Left ventricle myocardium inferior (tissue), 1 donor: ENCODE measurements at regions not wholly inside any gene's neighbourhood (a gene's known extent, or its start where the extent isn't known, plus 50 kb on each side); places are given as distances from the start of the nearest gene placed in this dataset.
"Not testable (repeated sequence)": the region's sequence is repeated elsewhere in the genome, so short reads cannot be mapped to it uniquely, and the experiment has no call there.

ENCODE experiments used
- DNase-seq: peaks from one replicate; pipeline ENCODE4 v3.0.0-alpha.2; 2020
- H3K27ac ChIP-seq: fragments of 200-600 bp; replicated peaks from 2 replicates; pipeline ENCODE4 v1.8.0; 2021
- H3K27me3 ChIP-seq: fragments of 200-600 bp; 2 replicates; pipeline ENCODE4 v1.8.0; 2021; ENCODE audit warnings: low read depth
- H3K36me3 ChIP-seq: fragments of 200-600 bp; 2 replicates; pipeline ENCODE4 v1.8.0; 2021
- H3K4me1 ChIP-seq: fragments of 200-600 bp; 2 replicates; pipeline ENCODE4 v1.8.0; 2021
- H3K4me3 ChIP-seq: fragments of 200-600 bp; 2 replicates; pipeline ENCODE4 v1.8.0; 2021; ENCODE audit warnings: mild to moderate bottlenecking, moderate library complexity
- H3K9me3 ChIP-seq: fragments of 200-600 bp; replicated peaks from 2 replicates; pipeline ENCODE4 v1.8.0; 2021
- intact Hi-C: fragments of 100-400 bp; cut with micrococcal nuclease; formaldehyde crosslinking; loops from one replicate; pipeline ENCODE4 v1.11.0; 2022
- TF ChIP-seq, protein P1 (sequence below): fragments of 200-600 bp; IDR thresholded peaks from 2 replicates; pipeline ENCODE4 v1.8.0; 2021; ENCODE audit warnings: antibody characterized with exemption, mild to moderate bottlenecking, borderline replicate concordance
- donor health status: DM: no; HTN: yes; CAD: no; lungs with severe emphysema.

DNA sequence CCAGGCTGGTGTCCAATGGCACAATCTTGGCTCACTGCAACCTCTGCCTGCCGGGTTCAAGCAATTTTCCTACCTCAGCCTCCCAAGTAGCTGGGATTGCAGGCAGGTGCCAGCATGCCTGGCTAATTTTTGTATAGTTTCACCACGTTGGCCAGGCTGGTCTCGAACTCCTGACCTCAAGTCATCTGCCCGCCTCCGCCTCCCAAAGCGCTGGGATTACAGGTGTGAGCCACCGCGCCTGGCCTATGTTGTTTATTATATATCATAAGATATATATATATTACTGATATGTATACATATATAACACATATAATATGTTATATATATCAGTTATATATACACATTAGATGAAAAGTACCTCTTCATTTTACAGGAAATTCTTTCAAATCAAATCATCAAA lies 914.7 kb downstream of the FOXD4L5 start:
- H3K27ac ChIP-seq, H3K4me1 ChIP-seq, H3K9me3 ChIP-seq, H3K4me3 ChIP-seq, intact Hi-C loops, H3K36me3 ChIP-seq, H3K27me3 ChIP-seq: not testable (repeated sequence)
- peak; percentile 10 for DNase-seq

DNA sequence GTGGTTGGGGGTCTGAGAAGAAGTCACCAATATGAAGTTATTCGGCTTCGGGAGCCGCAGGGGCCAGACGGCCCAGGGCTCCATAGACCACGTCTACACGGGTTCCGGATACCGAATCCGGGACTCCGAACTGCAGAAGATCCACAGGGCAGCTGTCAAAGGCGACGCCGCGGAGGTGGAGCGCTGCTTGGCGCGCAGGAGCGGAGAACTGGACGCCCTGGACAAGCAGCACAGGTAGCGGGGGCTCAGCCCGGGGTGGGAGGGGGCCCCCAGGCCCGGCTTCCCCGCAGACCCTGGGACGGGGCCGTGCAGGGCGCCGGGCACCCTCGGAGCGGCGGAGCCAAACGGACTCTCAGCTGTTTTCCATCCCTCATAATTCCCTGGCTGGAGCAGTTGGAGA lies 915.4 kb downstream of the FOXD4L5 start:
- H3K27ac ChIP-seq, H3K9me3 ChIP-seq, H3K27me3 ChIP-seq, H3K4me1 ChIP-seq, DNase-seq, H3K36me3 ChIP-seq, intact Hi-C loops, H3K4me3 ChIP-seq: not testable (repeated sequence)

DNA sequence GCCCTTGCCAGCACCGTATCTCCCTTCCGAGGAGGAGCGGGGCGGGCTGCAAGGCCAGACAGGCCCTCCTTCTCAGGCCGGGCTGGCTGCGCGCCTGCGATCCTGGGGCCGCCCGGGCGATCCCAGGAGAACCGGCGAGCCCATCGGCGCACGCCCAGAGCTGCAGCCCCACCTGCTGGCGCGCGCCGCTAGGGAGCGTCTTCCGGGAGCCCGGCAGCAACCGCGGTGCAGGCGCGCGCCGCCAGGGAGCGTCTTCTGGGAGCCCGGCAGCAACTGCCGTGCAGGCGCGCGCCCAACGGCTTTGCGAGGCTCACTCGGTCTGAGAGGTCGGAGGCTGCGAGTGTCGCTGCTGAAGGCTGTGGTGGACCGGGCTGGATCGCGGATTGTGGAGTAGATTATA lies 915.9 kb downstream of the FOXD4L5 start:
- H3K27ac ChIP-seq, H3K9me3 ChIP-seq, intact Hi-C loops, H3K36me3 ChIP-seq, H3K4me1 ChIP-seq, H3K27me3 ChIP-seq: not testable (repeated sequence)
- H3K4me3 ChIP-seq: peak overlapping the region; percentile 45
- peak; percentile 70 for DNase-seq
- TF ChIP-seq, protein P1, sequence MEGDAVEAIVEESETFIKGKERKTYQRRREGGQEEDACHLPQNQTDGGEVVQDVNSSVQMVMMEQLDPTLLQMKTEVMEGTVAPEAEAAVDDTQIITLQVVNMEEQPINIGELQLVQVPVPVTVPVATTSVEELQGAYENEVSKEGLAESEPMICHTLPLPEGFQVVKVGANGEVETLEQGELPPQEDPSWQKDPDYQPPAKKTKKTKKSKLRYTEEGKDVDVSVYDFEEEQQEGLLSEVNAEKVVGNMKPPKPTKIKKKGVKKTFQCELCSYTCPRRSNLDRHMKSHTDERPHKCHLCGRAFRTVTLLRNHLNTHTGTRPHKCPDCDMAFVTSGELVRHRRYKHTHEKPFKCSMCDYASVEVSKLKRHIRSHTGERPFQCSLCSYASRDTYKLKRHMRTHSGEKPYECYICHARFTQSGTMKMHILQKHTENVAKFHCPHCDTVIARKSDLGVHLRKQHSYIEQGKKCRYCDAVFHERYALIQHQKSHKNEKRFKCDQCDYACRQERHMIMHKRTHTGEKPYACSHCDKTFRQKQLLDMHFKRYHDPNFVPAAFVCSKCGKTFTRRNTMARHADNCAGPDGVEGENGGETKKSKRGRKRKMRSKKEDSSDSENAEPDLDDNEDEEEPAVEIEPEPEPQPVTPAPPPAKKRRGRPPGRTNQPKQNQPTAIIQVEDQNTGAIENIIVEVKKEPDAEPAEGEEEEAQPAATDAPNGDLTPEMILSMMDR: peak; percentile 45

DNA sequence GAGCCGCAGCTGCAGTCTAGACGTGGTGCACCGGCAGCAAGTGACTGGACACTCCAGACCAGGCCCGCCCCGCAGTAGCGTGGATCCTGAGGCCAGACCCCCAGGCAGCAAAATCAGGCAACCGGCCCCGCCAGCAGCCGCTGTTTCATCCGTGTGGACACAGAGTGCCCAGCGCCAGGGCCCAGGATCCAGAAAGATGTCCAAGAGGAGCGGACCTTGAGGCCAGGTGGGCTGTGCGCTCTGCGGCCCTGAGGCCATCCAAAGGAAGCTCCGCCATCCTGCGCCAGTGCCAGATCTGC lies 916.4 kb downstream of the FOXD4L5 start:
- H3K27ac ChIP-seq, H3K27me3 ChIP-seq, intact Hi-C loops, H3K9me3 ChIP-seq, H3K36me3 ChIP-seq, H3K4me1 ChIP-seq: not testable (repeated sequence)
- H3K4me3 ChIP-seq: peak overlapping the region; percentile 43
- peak; percentile 2 for DNase-seq

DNA sequence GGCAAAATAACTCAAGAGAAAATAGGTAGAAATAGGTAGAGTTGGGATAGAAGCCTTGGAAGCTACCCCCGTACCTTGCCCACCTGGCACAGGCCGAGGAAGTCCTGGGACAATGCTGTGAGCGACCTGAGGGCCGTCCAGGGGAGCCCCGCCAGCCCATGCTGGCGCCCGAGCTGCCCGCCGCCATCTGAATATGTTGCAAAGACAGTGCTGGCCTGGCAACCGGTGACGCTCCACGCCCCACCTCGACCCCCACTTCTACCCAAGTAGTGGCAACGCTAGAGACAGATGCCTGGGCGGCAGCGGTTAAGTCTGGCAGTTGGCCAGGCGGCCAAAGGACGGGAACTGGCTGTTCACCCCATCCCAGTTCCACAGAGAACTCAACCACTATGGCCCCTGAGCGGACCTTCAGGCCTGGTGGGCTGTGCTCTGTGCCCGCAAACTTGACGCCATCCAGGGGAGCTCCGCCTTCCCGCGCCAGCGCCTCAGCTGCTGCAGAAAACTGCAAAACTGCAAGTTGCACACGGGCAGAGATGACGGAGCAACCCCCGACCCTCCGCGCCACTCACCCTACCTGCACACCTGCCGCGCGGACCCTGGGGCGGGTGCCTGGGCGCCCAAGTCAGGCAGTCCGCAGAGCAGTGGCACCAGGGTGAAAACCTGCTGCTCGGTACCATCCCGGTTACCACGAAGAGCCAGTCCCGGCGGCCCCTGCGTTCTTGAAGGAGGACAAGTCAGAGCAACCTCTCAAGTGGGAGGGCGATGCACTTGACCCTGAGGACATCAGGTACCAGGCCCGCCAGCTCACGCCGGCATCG lies 917.0 kb downstream of the FOXD4L5 start:
- DNase-seq, H3K27me3 ChIP-seq, H3K36me3 ChIP-seq, H3K27ac ChIP-seq, H3K4me1 ChIP-seq, H3K9me3 ChIP-seq, intact Hi-C loops: not testable (repeated sequence)
- H3K4me3 ChIP-seq: peak overlapping the region; percentile 43
